ENCODE measurements at regions not wholly inside any gene's neighbourhood (a gene's known extent, or its start where the extent isn't known, plus 50 kb on each side); places are given as distances from the start of the nearest gene placed in this dataset.

- intact Hi-C loops (cut with DNase I), result loop anchor here (10.0 kb wide), 1 partner anchor 124 kb away; no protein-coding TSS in a partner anchor
- DNase-seq (ENCODE audit: low spot score in 2 of 2), result no peak
- H3K4me3 ChIP-seq, result no peak overlapping the region
- no peak for TF ChIP-seq CTCF (IDR thresholded peaks at IDR 0.05)
- no peaks in the 10 kb centered on the region for H3K4me1 ChIP-seq
- H3K27ac ChIP-seq, result no peak overlapping the region
- no peaks in the 10 kb centered on the region for H3K36me3 ChIP-seq
- H3K27me3 ChIP-seq, result no peaks in the 10 kb centered on the region
- H3K9me3 ChIP-seq, result no peaks in the 10 kb centered on the region
Measured at GRCh38 chr13:73338389-73338788, 279.6 kb downstream of the KLF5 start.

GRCh38 chr13:73337532-73337931 lies 278.7 kb downstream of the KLF5 start:
- Histone ChIP-seq H3K27ac (no peak overlapping the region), H3K27me3 (no peaks in the 10 kb centered on the region), H3K36me3 (no peaks in the 10 kb centered on the region), H3K4me3 (no peak overlapping the region), H3K4me1 (no peaks in the 10 kb centered on the region), H3K9me3 (no peaks in the 10 kb centered on the region)
- TF ChIP-seq CTCF (IDR thresholded peaks at IDR 0.05), result no peak
- intact Hi-C loops (cut with DNase I), result loop anchor here (10.0 kb wide), 1 partner anchor 123 kb away; no protein-coding TSS in a partner anchor
- no peak for DNase-seq (ENCODE audit: low spot score in 2 of 2)

GRCh38 chr13:73336773-73337172 lies 278.0 kb downstream of the KLF5 start:
- Histone ChIP-seq H3K4me1 (no peaks in the 10 kb centered on the region), H3K36me3 (no peaks in the 10 kb centered on the region), H3K27me3 (no peaks in the 10 kb centered on the region), H3K4me3 (no peak overlapping the region), H3K9me3 (no peaks in the 10 kb centered on the region), H3K27ac (no peak overlapping the region)
- DNase-seq (ENCODE audit: low spot score in 2 of 2), result no peak
- intact Hi-C loops (cut with DNase I), result loop anchor here (10.0 kb wide), 1 partner anchor 122 kb away; no protein-coding TSS in a partner anchor
- TF ChIP-seq CTCF (IDR thresholded peaks at IDR 0.05), result no peak

GRCh38 chr13:73335944-73336343 lies 277.1 kb downstream of the KLF5 start:
- Histone ChIP-seq H3K27ac (no peak overlapping the region), H3K27me3 (no peaks in the 10 kb centered on the region), H3K4me1 (no peaks in the 10 kb centered on the region), H3K9me3 (no peaks in the 10 kb centered on the region), H3K4me3 (no peak overlapping the region), H3K36me3 (no peaks in the 10 kb centered on the region)
- intact Hi-C loops (cut with DNase I), result loop anchor here (10.0 kb wide), 1 partner anchor 121 kb away; no protein-coding TSS in a partner anchor
- no peak for TF ChIP-seq CTCF (IDR thresholded peaks at IDR 0.05)
- no peak for DNase-seq (ENCODE audit: low spot score in 2 of 2)

- H3K27me3 ChIP-seq, result no peaks in the 10 kb centered on the region
- H3K36me3 ChIP-seq, result no peaks in the 10 kb centered on the region
- no peaks in the 10 kb centered on the region for H3K9me3 ChIP-seq
- no peak for DNase-seq (ENCODE audit: low spot score in 2 of 2)
- intact Hi-C loops (cut with DNase I), result loop anchor here (10.0 kb wide), 1 partner anchor 120 kb away; no protein-coding TSS in a partner anchor
- no peak overlapping the region for H3K27ac ChIP-seq
- no peak for TF ChIP-seq CTCF (IDR thresholded peaks at IDR 0.05)
- H3K4me1 ChIP-seq, result no peaks in the 10 kb centered on the region
- no peak overlapping the region for H3K4me3 ChIP-seq
Measured at GRCh38 chr13:73335210-73335609, 276.4 kb downstream of the KLF5 start.

- no peak overlapping the region for H3K4me3 ChIP-seq
- no peak for TF ChIP-seq CTCF (IDR thresholded peaks at IDR 0.05)
- H3K4me1 ChIP-seq, result no peaks in the 10 kb centered on the region
- H3K27ac ChIP-seq, result no peak overlapping the region
- intact Hi-C loops (cut with DNase I), result loop anchor here (10.0 kb wide), 1 partner anchor 120 kb away; no protein-coding TSS in a partner anchor
- H3K27me3 ChIP-seq, result no peaks in the 10 kb centered on the region
- DNase-seq (ENCODE audit: low spot score in 2 of 2), result no peak
- no peaks in the 10 kb centered on the region for H3K36me3 ChIP-seq
- H3K9me3 ChIP-seq, result no peaks in the 10 kb centered on the region
Measured at GRCh38 chr13:73334445-73334844, 275.6 kb downstream of the KLF5 start.
